ENCODE measurements at regions not wholly inside any gene's neighbourhood (a gene's known extent, or its start where the extent isn't known, plus 50 kb on each side); places are given as distances from the start of the nearest gene placed in this dataset.

- Histone ChIP-seq H2AFZ (ENCODE audit: low read depth, low read length, poor library complexity, severe bottlenecking) (no peak overlapping the region), H3K4me1 (ENCODE audit: control insufficient read depth in 1 of 2, insufficient read depth in 2 of 2, low read length in 2 of 2) (no peaks in the 10 kb centered on the region), H3K9me3 (ENCODE audit: control insufficient read depth in 1 of 2, insufficient read depth in 1 of 2, low read depth in 1 of 2, low read length in 2 of 2) (peaks cover 9 to 12% of the 10 kb centered on the region in 2 experiments; a peak in 3 of 4 replicates), H3K4me3 (replicated peaks in 1 of 2; ENCODE audit: low read depth in 1 of 2, low read length in 2 of 2) (no peak overlapping the region), H3K4me2 (ENCODE audit: low read length) (no peak overlapping the region), H3K27ac (ENCODE audit: low read depth, low read length) (no peak overlapping the region), H3K79me2 (ENCODE audit: insufficient read depth, low read length) (no peaks in the 10 kb centered on the region), H4K20me1 (ENCODE audit: insufficient read depth) (no peaks in the 10 kb centered on the region), H3K9ac (ENCODE audit: low read length) (no peak overlapping the region), H3K9me2 (ENCODE audit: insufficient read depth) (no peaks in the 10 kb centered on the region), H3K27me3 (ENCODE audit: insufficient read depth, low read length) (no peaks in the 10 kb centered on the region), H3K36me3 (ENCODE audit: control insufficient read depth in 1 of 2, insufficient read depth in 2 of 2, low read length in 2 of 2) (no peaks in the 10 kb centered on the region)
- BruUV-seq (replicated peaks), result no TSS peak
- ChIA-PET POLR2A (no interaction called here), CTCF (no interaction called here), RAD21 (ENCODE audit: low non-redundant PET in 1 of 2, low total read pairs in 2 of 2, uncharacterized antibody in 2 of 2, unreplicated experiment in 2 of 2) (no interaction called here)
- TF ChIP-seq ZFX (IDR thresholded peaks at IDR 0.05) (no peak), CBX3 (IDR thresholded peaks at IDR 0.05; ENCODE audit: low read depth) (no peak), SIN3A (IDR thresholded peaks at IDR 0.05; ENCODE audit: low read depth) (no peak), EZH2phosphoT487 (IDR thresholded peaks at IDR 0.05; ENCODE audit: borderline replicate concordance) (no peak), SRF (IDR thresholded peaks at IDR 0.05; ENCODE audit: low read depth) (no peak), RAD21 (IDR thresholded peaks at IDR 0.05; ENCODE audit: low read depth) (no peak), YY1 (IDR thresholded peaks at IDR 0.05; ENCODE audit: extremely low read depth, insufficient replicate concordance, low read depth, low read length) (no peak), SP1 (IDR thresholded peaks at IDR 0.05; ENCODE audit: low read depth) (no peak), POLR2AphosphoS5 (IDR thresholded peaks at IDR 0.05; ENCODE audit: low read depth, low read length) (no peak), POLR2A (IDR thresholded peaks at IDR 0.05; ENCODE audit: borderline replicate concordance, extremely low read depth, insufficient read depth, insufficient read length) (no peak), REST (IDR thresholded peaks at IDR 0.05; ENCODE audit: low read depth) (no peak), ELF1 (IDR thresholded peaks at IDR 0.05; ENCODE audit: borderline replicate concordance, low read depth) (no peak), CEBPB (IDR thresholded peaks at IDR 0.05; ENCODE audit: low read depth) (no peak), EGR1 (IDR thresholded peaks at IDR 0.05; ENCODE audit: low read depth) (no peak), EZH2 (IDR thresholded peaks at IDR 0.05) (no peak), JUND (IDR thresholded peaks at IDR 0.05) (no peak), ZNF274 (IDR thresholded peaks at IDR 0.05; ENCODE audit: low read depth, low read length) (no peak)
- TF ChIP-seq, protein P1, sequence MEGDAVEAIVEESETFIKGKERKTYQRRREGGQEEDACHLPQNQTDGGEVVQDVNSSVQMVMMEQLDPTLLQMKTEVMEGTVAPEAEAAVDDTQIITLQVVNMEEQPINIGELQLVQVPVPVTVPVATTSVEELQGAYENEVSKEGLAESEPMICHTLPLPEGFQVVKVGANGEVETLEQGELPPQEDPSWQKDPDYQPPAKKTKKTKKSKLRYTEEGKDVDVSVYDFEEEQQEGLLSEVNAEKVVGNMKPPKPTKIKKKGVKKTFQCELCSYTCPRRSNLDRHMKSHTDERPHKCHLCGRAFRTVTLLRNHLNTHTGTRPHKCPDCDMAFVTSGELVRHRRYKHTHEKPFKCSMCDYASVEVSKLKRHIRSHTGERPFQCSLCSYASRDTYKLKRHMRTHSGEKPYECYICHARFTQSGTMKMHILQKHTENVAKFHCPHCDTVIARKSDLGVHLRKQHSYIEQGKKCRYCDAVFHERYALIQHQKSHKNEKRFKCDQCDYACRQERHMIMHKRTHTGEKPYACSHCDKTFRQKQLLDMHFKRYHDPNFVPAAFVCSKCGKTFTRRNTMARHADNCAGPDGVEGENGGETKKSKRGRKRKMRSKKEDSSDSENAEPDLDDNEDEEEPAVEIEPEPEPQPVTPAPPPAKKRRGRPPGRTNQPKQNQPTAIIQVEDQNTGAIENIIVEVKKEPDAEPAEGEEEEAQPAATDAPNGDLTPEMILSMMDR (IDR thresholded peaks at IDR 0.05 in 2 of 3, conservative IDR thresholded peaks at IDR 0.05 in 1 of 3; ENCODE audit: borderline replicate concordance in 1 of 3, insufficient read depth in 1 of 3, low read depth in 2 of 3, low read length in 2 of 3), result no peak
- TF ChIP-seq, protein P2, sequence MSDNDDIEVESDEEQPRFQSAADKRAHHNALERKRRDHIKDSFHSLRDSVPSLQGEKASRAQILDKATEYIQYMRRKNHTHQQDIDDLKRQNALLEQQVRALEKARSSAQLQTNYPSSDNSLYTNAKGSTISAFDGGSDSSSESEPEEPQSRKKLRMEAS (IDR thresholded peaks at IDR 0.05), result no peak
- TF ChIP-seq, protein P3, sequence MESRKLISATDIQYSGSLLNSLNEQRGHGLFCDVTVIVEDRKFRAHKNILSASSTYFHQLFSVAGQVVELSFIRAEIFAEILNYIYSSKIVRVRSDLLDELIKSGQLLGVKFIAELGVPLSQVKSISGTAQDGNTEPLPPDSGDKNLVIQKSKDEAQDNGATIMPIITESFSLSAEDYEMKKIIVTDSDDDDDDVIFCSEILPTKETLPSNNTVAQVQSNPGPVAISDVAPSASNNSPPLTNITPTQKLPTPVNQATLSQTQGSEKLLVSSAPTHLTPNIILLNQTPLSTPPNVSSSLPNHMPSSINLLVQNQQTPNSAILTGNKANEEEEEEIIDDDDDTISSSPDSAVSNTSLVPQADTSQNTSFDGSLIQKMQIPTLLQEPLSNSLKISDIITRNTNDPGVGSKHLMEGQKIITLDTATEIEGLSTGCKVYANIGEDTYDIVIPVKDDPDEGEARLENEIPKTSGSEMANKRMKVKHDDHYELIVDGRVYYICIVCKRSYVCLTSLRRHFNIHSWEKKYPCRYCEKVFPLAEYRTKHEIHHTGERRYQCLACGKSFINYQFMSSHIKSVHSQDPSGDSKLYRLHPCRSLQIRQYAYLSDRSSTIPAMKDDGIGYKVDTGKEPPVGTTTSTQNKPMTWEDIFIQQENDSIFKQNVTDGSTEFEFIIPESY (IDR thresholded peaks at IDR 0.05; ENCODE audit: extremely low read depth, insufficient replicate concordance, low read length), result no peak
- intact Hi-C loops (cut with micrococcal nuclease), result no loop called here
- ATAC-seq, result no peak
- DNase-seq (ENCODE audit: low read depth, low spot score), result no peak
These were observed 423.0 kb upstream of the TMPRSS15 start for GRCh38 chr21:18826562-18826961.

All from HCT116 (cell line).